ENCODE measurements at regions not wholly inside any gene's neighbourhood (a gene's known extent, or its start where the extent isn't known, plus 50 kb on each side); places are given as distances from the start of the nearest gene placed in this dataset.

GRCh38 chr1:105243969-105244368 lies 1494.3 kb downstream of the AMY1C start:
- H3K4me1 Mint-ChIP-seq, result no peaks in the 10 kb centered on the region

More at GRCh38 chr1:105243969-105244368, 1494.3 kb downstream of the AMY1C start:
- no peak for TF ChIP-seq CTCF (conservative IDR thresholded peaks at IDR 0.05)
- no peak for DNase-seq
- no peak overlapping the region for H2AK5ac ChIP-seq (ENCODE audit: insufficient read length, low read length)
- H3K9ac ChIP-seq (ENCODE audit: extremely low read depth, insufficient read length, low read length), result no peak overlapping the region
- H4K8ac ChIP-seq (replicated peaks; ENCODE audit: insufficient read length, low read depth, low read length), result no peak overlapping the region
- H3K56ac ChIP-seq (ENCODE audit: insufficient read length, low read depth, low read length), result no peak overlapping the region
- H2BK5ac ChIP-seq (ENCODE audit: insufficient read length, low read length), result no peak overlapping the region
- H3K14ac ChIP-seq (ENCODE audit: insufficient read depth, low read length), result no peak overlapping the region
- no peak overlapping the region for H3K23ac ChIP-seq (ENCODE audit: insufficient read length, low read depth, low read length)
- no peak overlapping the region for H4K5ac ChIP-seq (ENCODE audit: insufficient read length, low read depth, low read length)
- no peak overlapping the region for H2BK120ac ChIP-seq (ENCODE audit: low read depth, low read length, poor library complexity, severe bottlenecking)
- no peaks in the 10 kb centered on the region for H3K27me3 ChIP-seq (ENCODE audit: insufficient read depth, low read length)
- H3K23me2 ChIP-seq (ENCODE audit: insufficient read length, low read depth, low read length, poor library complexity, severe bottlenecking), result no peaks in the 10 kb centered on the region
- no peak overlapping the region for H2BK12ac ChIP-seq (ENCODE audit: insufficient read length, low read depth, low read length)
- no peak overlapping the region for H3K27ac ChIP-seq (ENCODE audit: insufficient read length, low read depth, low read length)
- no peaks in the 10 kb centered on the region for H3K79me1 ChIP-seq (ENCODE audit: insufficient read depth, low read depth, low read length, poor library complexity, severe bottlenecking)
- no peaks in the 10 kb centered on the region for H3K79me2 ChIP-seq (ENCODE audit: insufficient read depth, low read length)
- H3K36me3 Mint-ChIP-seq (ENCODE audit: insufficient read depth in 1 of 3, low read depth in 3 of 3), result no peaks in the 10 kb centered on the region
- H2BK20ac ChIP-seq (ENCODE audit: low read depth, low read length, poor library complexity, severe bottlenecking), result no peak overlapping the region
- whole genome bisulfite sequencing (ENCODE audit: extremely low coverage, insufficient read length, low lambda C conversion rate), result no CpG with 5 or more reads among the region's 1 CpG
- no peak overlapping the region for H3K18ac ChIP-seq (ENCODE audit: insufficient read length, low read depth, low read length)
- H2AFZ ChIP-seq (ENCODE audit: low read length), result no peak overlapping the region
- no peaks in the 10 kb centered on the region for H4K20me1 ChIP-seq (ENCODE audit: control insufficient read depth, insufficient read depth, insufficient read length)
- H3K9me3 ChIP-seq (ENCODE audit: control insufficient read depth, low read depth, low read length), result no peaks in the 10 kb centered on the region
- H4K91ac ChIP-seq (ENCODE audit: insufficient read length, low read depth, low read length), result no peak overlapping the region
- H3K27ac Mint-ChIP-seq, result no peak overlapping the region
- H3T11ph ChIP-seq (ENCODE audit: low read length), result no peak overlapping the region
- H3K27me3 Mint-ChIP-seq (ENCODE audit: low read depth), result no peaks in the 10 kb centered on the region
- H2BK15ac ChIP-seq (ENCODE audit: low read depth, low read length), result no peak overlapping the region
- H3K4me2 ChIP-seq (ENCODE audit: insufficient read depth, insufficient read length, low read length), result no peak overlapping the region
- H3K4ac ChIP-seq (ENCODE audit: low read depth, low read length), result no peak overlapping the region
- no peaks in the 10 kb centered on the region for H3K9me3 Mint-ChIP-seq
- H3K4me1 ChIP-seq (ENCODE audit: insufficient read depth, low read length), result no peaks in the 10 kb centered on the region
- H3K4me3 Mint-ChIP-seq, result no peak overlapping the region

All from H9 (cell line).